GM23338 (cell line): ENCODE measurements at regions not wholly inside any gene's neighbourhood (a gene's known extent, or its start where the extent isn't known, plus 50 kb on each side); places are given as distances from the start of the nearest gene placed in this dataset.

ENCODE experiments used
- ATAC-seq: fragments of 200-7000 bp; cut with Tn5 transposase; 3 replicates; pipeline ENCODE4 v1.9.1; 2020
- DNase-seq: peaks from one replicate; pipeline ENCODE4 v3.0.0-alpha.2; 2015; ENCODE audit warnings: low spot score
- H2AFZ ChIP-seq: fragments of 200-600 bp; sonication (generic); 2 replicates; pipeline ENCODE4 v1.8.0; 2016; ENCODE audit warnings: antibody characterized with exemption, mild to moderate bottlenecking, moderate library complexity
- H3F3A ChIP-seq: fragments of 200-600 bp; sonication (generic); replicated peaks from 2 replicates; pipeline ENCODE4 v1.8.0; 2017; ENCODE audit warnings: antibody characterized with exemption, mixed run types, low read depth
- H3K27ac ChIP-seq: fragments of 200-600 bp; sonication (generic); 2 replicates; pipeline ENCODE4 v1.6.1; 2016; ENCODE audit warnings: low read depth
- H3K27me3 ChIP-seq: fragments of 200-600 bp; sonication (generic); 2 replicates; pipeline ENCODE4 v1.8.0; 2016; ENCODE audit warnings: mild to moderate bottlenecking, mixed run types, moderate library complexity; ENCODE audit not compliant: insufficient read depth
- H3K36me3 ChIP-seq: fragments of 200-600 bp; sonication (generic); 2 replicates; pipeline ENCODE4 v1.8.0; 2016; ENCODE audit warnings: mild to moderate bottlenecking; ENCODE audit not compliant: insufficient read depth
- H3K4me1 ChIP-seq: fragments of 200-600 bp; sonication (generic); 2 replicates; pipeline ENCODE4 v1.8.0; 2016; ENCODE audit warnings: mild to moderate bottlenecking, moderate library complexity; ENCODE audit not compliant: insufficient read depth
- H3K4me2 ChIP-seq: fragments of 200-600 bp; sonication (generic); 2 replicates; pipeline ENCODE4 v1.7.1; 2017; ENCODE audit warnings: mixed run types
- H3K4me3 ChIP-seq: fragments of 200-600 bp; sonication (generic); 2 replicates; pipeline ENCODE4 v1.6.1; 2016; ENCODE audit warnings: mixed run types
- H3K79me2 ChIP-seq: fragments of 200-600 bp; sonication (generic); replicated peaks from 2 replicates; pipeline ENCODE4 v1.8.0; 2017; ENCODE audit warnings: mild to moderate bottlenecking; ENCODE audit not compliant: insufficient read depth
- H3K9me2 ChIP-seq: fragments of 200-600 bp; sonication (generic); 2 replicates; pipeline ENCODE4 v1.8.0; 2017; ENCODE audit not compliant: insufficient read depth
- H4K20me1 ChIP-seq: fragments of 200-600 bp; sonication (generic); replicated peaks from 2 replicates; pipeline ENCODE4 v1.8.0; 2017; ENCODE audit warnings: mild to moderate bottlenecking; ENCODE audit not compliant: insufficient read depth
- H3K27ac Mint-ChIP-seq: 2 replicates; pipeline ENCODE4 v1.8.0; 2020; ENCODE audit warnings: inconsistent platforms, mild to moderate bottlenecking, moderate library complexity, mixed read lengths
- H3K27me3 Mint-ChIP-seq: 3 replicates; pipeline ENCODE4 v1.8.0; 2022; ENCODE audit warnings: low read depth, mild to moderate bottlenecking, moderate library complexity, mixed read lengths, inconsistent platforms; ENCODE audit not compliant: insufficient read depth, poor library complexity
- H3K36me3 Mint-ChIP-seq: 3 replicates; pipeline ENCODE4 v1.8.0; 2021; ENCODE audit warnings: low read depth, mild to moderate bottlenecking, inconsistent platforms, moderate library complexity, mixed read lengths
- H3K4me1 Mint-ChIP-seq: 3 replicates; pipeline ENCODE4 v1.8.0; 2020; ENCODE audit warnings: mild to moderate bottlenecking, inconsistent platforms, mixed read lengths
- H3K4me3 Mint-ChIP-seq: 3 replicates; pipeline ENCODE4 v1.8.0; 2021; ENCODE audit warnings: moderate library complexity, mild to moderate bottlenecking, inconsistent platforms, mixed read lengths
- H3K9me3 Mint-ChIP-seq: 3 replicates; pipeline ENCODE4 v1.8.0; 2020; ENCODE audit warnings: moderate library complexity, mild to moderate bottlenecking, inconsistent platforms, mixed read lengths
- CREB1 ChIP-seq: fragments of 250-450 bp; sonication (Bioruptor Pico); IDR thresholded peaks from 2 replicates; pipeline ENCODE4 v1.5.0; 2020; ENCODE audit warnings: low read depth, mild to moderate bottlenecking, moderate library complexity
- ETS1 ChIP-seq: IDR thresholded peaks from 2 replicates; pipeline ENCODE4 v1.6.1; 2016; ENCODE audit warnings: antibody characterized with exemption
- EZH2 ChIP-seq: fragments of 200-600 bp; sonication (generic); IDR thresholded peaks from one replicate; pipeline ENCODE4 v1.8.0; 2017; ENCODE audit warnings: antibody characterized with exemption, mild to moderate bottlenecking, low read depth; ENCODE audit not compliant: unreplicated experiment
- EZH2phosphoT487 ChIP-seq: fragments of 200-600 bp; sonication (generic); IDR thresholded peaks from one replicate; pipeline ENCODE4 v1.8.1; 2018; ENCODE audit warnings: antibody characterized with exemption; ENCODE audit not compliant: unreplicated experiment
- JUNB ChIP-seq: IDR thresholded peaks from one replicate; pipeline ENCODE4 v1.6.1; 2016; ENCODE audit warnings: antibody characterized with exemption; ENCODE audit not compliant: unreplicated experiment
- NANOG ChIP-seq: IDR thresholded peaks from 2 replicates; pipeline ENCODE4 v1.6.1; 2016; ENCODE audit warnings: antibody characterized with exemption, borderline replicate concordance
- POLR2AphosphoS5 ChIP-seq: IDR thresholded peaks from 2 replicates; pipeline ENCODE4 v1.6.1; 2016; ENCODE audit warnings: antibody characterized with exemption, low read depth
- STAT1 ChIP-seq: IDR thresholded peaks from one replicate; pipeline ENCODE4 v1.6.1; 2016; ENCODE audit warnings: antibody characterized with exemption; ENCODE audit not compliant: unreplicated experiment
- ZNF114 ChIP-seq: fragments of 250-450 bp; sonication (Bioruptor Pico); IDR thresholded peaks from 2 replicates; pipeline ENCODE4 v1.5.0; 2020; ENCODE audit warnings: mild to moderate bottlenecking, moderate library complexity
- ZNF331 ChIP-seq: fragments of 250-450 bp; sonication (Bioruptor Pico); IDR thresholded peaks from 2 replicates; pipeline ENCODE4 v1.5.0; 2020; ENCODE audit warnings: low read depth, mild to moderate bottlenecking, moderate library complexity
- ZNF462 ChIP-seq: fragments of 250-450 bp; sonication (Bioruptor Pico); IDR thresholded peaks from 2 replicates; pipeline ENCODE4 v1.5.0; 2020; ENCODE audit warnings: mild to moderate bottlenecking, moderate library complexity
- TF ChIP-seq, protein P1 (sequence below): IDR thresholded peaks from one replicate; pipeline ENCODE4 v1.6.1; 2018; ENCODE audit warnings: antibody characterized with exemption; ENCODE audit not compliant: unreplicated experiment
- TF ChIP-seq, protein P2 (sequence below), 2 experiments: fragments of 200-600 bp in 1 of 2; sonication (generic) in 1 of 2; conservative IDR thresholded peaks; 2 replicates each; pipeline versions ENCODE4 v1.5.1 to v1.6.1; 2016 to 2017; ENCODE audit warnings: antibody characterized with exemption in 2 of 2, low read depth in 2 of 2, mild to moderate bottlenecking in 2 of 2, moderate library complexity in 1 of 2

GRCh38 chr7:25379351-25380300 lies 151.3 kb upstream of the NPVF start:
- H3K4me1 Mint-ChIP-seq: peaks cover 5% of the 10 kb centered on the region; the same call in 2 of the 3 replicates
- Histone ChIP-seq H3K4me2 (no peak overlapping the region), H3K79me2 (no peaks in the 10 kb centered on the region), H3K4me1 (no peaks in the 10 kb centered on the region), H3K4me3 (no peak overlapping the region), H3K9me2 (0 out of 2 replicates have a peak, but pooled peaks cover 3% of the 10 kb centered on the region), H3K27me3 (no peaks in the 10 kb centered on the region), H3K36me3 (no peaks in the 10 kb centered on the region; the same call in 1 of the 2 replicates), H3K27ac (no peak overlapping the region), H3F3A (no peaks in the 10 kb centered on the region), H4K20me1 (no peaks in the 10 kb centered on the region), H2AFZ (no peak overlapping the region)
- no peaks in the 10 kb centered on the region for H3K9me3 Mint-ChIP-seq
- no peaks in the 10 kb centered on the region for H3K36me3 Mint-ChIP-seq
- H3K4me3 Mint-ChIP-seq: no peak overlapping the region
- DNase-seq (no peak), ATAC-seq (no peak)
- TF ChIP-seq, protein P1, sequence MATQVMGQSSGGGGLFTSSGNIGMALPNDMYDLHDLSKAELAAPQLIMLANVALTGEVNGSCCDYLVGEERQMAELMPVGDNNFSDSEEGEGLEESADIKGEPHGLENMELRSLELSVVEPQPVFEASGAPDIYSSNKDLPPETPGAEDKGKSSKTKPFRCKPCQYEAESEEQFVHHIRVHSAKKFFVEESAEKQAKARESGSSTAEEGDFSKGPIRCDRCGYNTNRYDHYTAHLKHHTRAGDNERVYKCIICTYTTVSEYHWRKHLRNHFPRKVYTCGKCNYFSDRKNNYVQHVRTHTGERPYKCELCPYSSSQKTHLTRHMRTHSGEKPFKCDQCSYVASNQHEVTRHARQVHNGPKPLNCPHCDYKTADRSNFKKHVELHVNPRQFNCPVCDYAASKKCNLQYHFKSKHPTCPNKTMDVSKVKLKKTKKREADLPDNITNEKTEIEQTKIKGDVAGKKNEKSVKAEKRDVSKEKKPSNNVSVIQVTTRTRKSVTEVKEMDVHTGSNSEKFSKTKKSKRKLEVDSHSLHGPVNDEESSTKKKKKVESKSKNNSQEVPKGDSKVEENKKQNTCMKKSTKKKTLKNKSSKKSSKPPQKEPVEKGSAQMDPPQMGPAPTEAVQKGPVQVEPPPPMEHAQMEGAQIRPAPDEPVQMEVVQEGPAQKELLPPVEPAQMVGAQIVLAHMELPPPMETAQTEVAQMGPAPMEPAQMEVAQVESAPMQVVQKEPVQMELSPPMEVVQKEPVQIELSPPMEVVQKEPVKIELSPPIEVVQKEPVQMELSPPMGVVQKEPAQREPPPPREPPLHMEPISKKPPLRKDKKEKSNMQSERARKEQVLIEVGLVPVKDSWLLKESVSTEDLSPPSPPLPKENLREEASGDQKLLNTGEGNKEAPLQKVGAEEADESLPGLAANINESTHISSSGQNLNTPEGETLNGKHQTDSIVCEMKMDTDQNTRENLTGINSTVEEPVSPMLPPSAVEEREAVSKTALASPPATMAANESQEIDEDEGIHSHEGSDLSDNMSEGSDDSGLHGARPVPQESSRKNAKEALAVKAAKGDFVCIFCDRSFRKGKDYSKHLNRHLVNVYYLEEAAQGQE: no peak
- TF ChIP-seq ETS1 (no peak), STAT1 (no peak), ZNF331 (CRISPR knock-in tag) (no peak), EZH2phosphoT487 (no peak), EZH2 (no peak), ZNF114 (CRISPR knock-in tag) (no peak), POLR2AphosphoS5 (no peak), ZNF462 (CRISPR knock-in tag) (no peak), JUNB (no peak), CREB1 (CRISPR knock-in tag) (no peak), NANOG (no peak)
- TF ChIP-seq, protein P2, sequence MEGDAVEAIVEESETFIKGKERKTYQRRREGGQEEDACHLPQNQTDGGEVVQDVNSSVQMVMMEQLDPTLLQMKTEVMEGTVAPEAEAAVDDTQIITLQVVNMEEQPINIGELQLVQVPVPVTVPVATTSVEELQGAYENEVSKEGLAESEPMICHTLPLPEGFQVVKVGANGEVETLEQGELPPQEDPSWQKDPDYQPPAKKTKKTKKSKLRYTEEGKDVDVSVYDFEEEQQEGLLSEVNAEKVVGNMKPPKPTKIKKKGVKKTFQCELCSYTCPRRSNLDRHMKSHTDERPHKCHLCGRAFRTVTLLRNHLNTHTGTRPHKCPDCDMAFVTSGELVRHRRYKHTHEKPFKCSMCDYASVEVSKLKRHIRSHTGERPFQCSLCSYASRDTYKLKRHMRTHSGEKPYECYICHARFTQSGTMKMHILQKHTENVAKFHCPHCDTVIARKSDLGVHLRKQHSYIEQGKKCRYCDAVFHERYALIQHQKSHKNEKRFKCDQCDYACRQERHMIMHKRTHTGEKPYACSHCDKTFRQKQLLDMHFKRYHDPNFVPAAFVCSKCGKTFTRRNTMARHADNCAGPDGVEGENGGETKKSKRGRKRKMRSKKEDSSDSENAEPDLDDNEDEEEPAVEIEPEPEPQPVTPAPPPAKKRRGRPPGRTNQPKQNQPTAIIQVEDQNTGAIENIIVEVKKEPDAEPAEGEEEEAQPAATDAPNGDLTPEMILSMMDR (conservative IDR thresholded peaks at IDR 0.05; ENCODE audit: low read depth in 2 of 2): no peak
- H3K27ac Mint-ChIP-seq: no peak overlapping the region
- H3K27me3 Mint-ChIP-seq: no peaks in the 10 kb centered on the region
